IMR-90 (cell line): ENCODE measurements at regions not wholly inside any gene's neighbourhood (a gene's known extent, or its start where the extent isn't known, plus 50 kb on each side); places are given as distances from the start of the nearest gene placed in this dataset.

Source experiments
- ATAC-seq: fragments of 200-7000 bp; cut with Tn5 transposase; 2 replicates; pipeline ENCODE4 v1.9.1; 2020; ENCODE audit warnings: low read depth, mild to moderate bottlenecking, moderate library complexity
- BruUV-seq: library from RNA; stranded (reverse); fragments of 400-500 nt; replicated peaks from 2 replicates; lab custom pipeline; 2021; lab: Mats Ljungman, UMichigan
- CTCF ChIA-PET: fragments of 300-600 bp; formaldehyde crosslinking; extraction: SDS; loops from one replicate; lab custom pipeline; 2021; ENCODE audit warnings: antibody characterized with exemption; lab: Yijun Ruan, JAX
- POLR2A ChIA-PET: fragments of 300-600 bp; sonication (Branson Sonifier 250); formaldehyde crosslinking; loops from one replicate; lab custom pipeline; 2022; ENCODE audit warnings: antibody characterized with exemption; ENCODE audit not compliant: unreplicated experiment; lab: Charles Lee
- DNase-seq: peaks from one replicate; pipeline ENCODE4 v3.0.0; 2013
- H2AFZ ChIP-seq: replicated peaks from 2 replicates; pipeline ENCODE3; 2013; ENCODE audit warnings: low read length, mild to moderate bottlenecking; ENCODE audit not compliant: poor library complexity
- H2AK5ac ChIP-seq: 2 replicates; pipeline ENCODE4 v1.6.1; 2013; ENCODE audit warnings: low read depth, low read length, inconsistent platforms
- H2AK9ac ChIP-seq: replicated peaks from 2 replicates; pipeline ENCODE3; 2013; ENCODE audit warnings: mild to moderate bottlenecking, low read depth, low read length, moderate library complexity; ENCODE audit not compliant: poor library complexity
- H2BK120ac ChIP-seq: 2 replicates; pipeline ENCODE4 v1.6.1; 2013; ENCODE audit warnings: low read depth, low read length, inconsistent platforms
- H2BK15ac ChIP-seq: 3 replicates; pipeline ENCODE4 v1.6.1; 2013; ENCODE audit warnings: low read depth, low read length, inconsistent platforms
- H2BK20ac ChIP-seq: 2 replicates; pipeline ENCODE4 v1.6.1; 2013; ENCODE audit warnings: low read depth, mild to moderate bottlenecking, inconsistent platforms, low read length, moderate library complexity
- H2BK5ac ChIP-seq: 2 replicates; pipeline ENCODE4 v1.6.1; 2013; ENCODE audit warnings: mild to moderate bottlenecking, low read depth, low read length, inconsistent platforms; ENCODE audit not compliant: poor library complexity, severe bottlenecking
- H3K14ac ChIP-seq: replicated peaks from 2 replicates; pipeline ENCODE4 v1.6.1; 2013; ENCODE audit warnings: low read depth, low read length, inconsistent platforms
- H3K18ac ChIP-seq: 2 replicates; pipeline ENCODE4 v1.6.1; 2013; ENCODE audit warnings: low read depth, low read length, control low read depth
- H3K23ac ChIP-seq: 2 replicates; pipeline ENCODE4 v1.6.1; 2013; ENCODE audit warnings: low read depth, low read length, inconsistent platforms
- H3K27ac ChIP-seq: 2 replicates; pipeline ENCODE4 v1.5.1; 2013; ENCODE audit warnings: mild to moderate bottlenecking, control low read depth, low read length; ENCODE audit not compliant: insufficient read depth
- H3K27me3 ChIP-seq: 2 replicates; pipeline ENCODE4 v1.6.1; 2013; ENCODE audit warnings: low read length; ENCODE audit not compliant: control insufficient read depth, insufficient read depth
- H3K36me3 ChIP-seq: 2 replicates; pipeline ENCODE4 v1.6.1; 2013; ENCODE audit warnings: low read length, mixed read lengths; ENCODE audit not compliant: control insufficient read depth, insufficient read depth
- H3K4ac ChIP-seq: 2 replicates; pipeline ENCODE4 v1.6.1; 2013; ENCODE audit warnings: low read depth, low read length, inconsistent platforms
- H3K4me1 ChIP-seq: 2 replicates; pipeline ENCODE4 v1.6.1; 2013; ENCODE audit warnings: low read length, mixed read lengths; ENCODE audit not compliant: control insufficient read depth, insufficient read depth
- H3K4me2 ChIP-seq: 2 replicates; pipeline ENCODE4 v1.6.1; 2013; ENCODE audit warnings: low read depth, mild to moderate bottlenecking, control low read depth, low read length, moderate library complexity
- H3K4me3 ChIP-seq: 2 replicates; pipeline ENCODE4 v1.5.1; 2013; ENCODE audit warnings: low read depth, mild to moderate bottlenecking, control low read depth, low read length, moderate library complexity; ENCODE audit not compliant: insufficient read depth
- H3K56ac ChIP-seq: 2 replicates; pipeline ENCODE4 v1.6.1; 2013; ENCODE audit warnings: low read length, inconsistent platforms; ENCODE audit not compliant: insufficient read depth; ENCODE audit errors: extremely low read depth
- H3K79me1 ChIP-seq, 2 experiments: 2 replicates each; pipeline ENCODE4 v1.6.1; 2013; ENCODE audit warnings: low read length in 2 of 2, inconsistent platforms in 1 of 2, low read depth in 1 of 2
- H3K9ac ChIP-seq: 2 replicates; pipeline ENCODE4 v1.6.1; 2013; ENCODE audit warnings: low read depth, low read length, control low read depth
- H3K9me1 ChIP-seq: 2 replicates; pipeline ENCODE4 v1.6.1; 2013; ENCODE audit warnings: low read length, inconsistent platforms; ENCODE audit not compliant: insufficient read depth
- H3K9me3 ChIP-seq: 2 replicates; pipeline ENCODE4 v1.6.1; 2013; ENCODE audit warnings: low read length; ENCODE audit not compliant: control insufficient read depth, insufficient read depth
- H4K20me1 ChIP-seq: 2 replicates; pipeline ENCODE4 v1.6.1; 2013; ENCODE audit warnings: low read length, inconsistent platforms; ENCODE audit not compliant: insufficient read depth
- H4K5ac ChIP-seq: 2 replicates; pipeline ENCODE4 v1.6.1; 2013; ENCODE audit warnings: mild to moderate bottlenecking, low read depth, low read length, control low read depth
- H4K8ac ChIP-seq, 2 experiments: 2 replicates each; pipeline ENCODE4 v1.6.1; 2013; ENCODE audit warnings: low read depth in 2 of 2, low read length in 2 of 2, control low read depth in 1 of 2, inconsistent platforms in 1 of 2
- H4K91ac ChIP-seq: 2 replicates; pipeline ENCODE4 v1.6.1; 2013; ENCODE audit warnings: low read depth, low read length, inconsistent platforms; ENCODE audit not compliant: insufficient read depth
- BHLHE40 ChIP-seq: fragments of 150-350 bp; IDR thresholded peaks from 2 replicates; pipeline ENCODE4 v1.6.1; 2016; ENCODE audit warnings: mild to moderate bottlenecking, low read depth, low read length
- CEBPB ChIP-seq: IDR thresholded peaks from 2 replicates; pipeline ENCODE4 v1.6.1; 2012; ENCODE audit warnings: low read depth, low read length, improper control_type of control experiment
- CHD1 ChIP-seq: IDR thresholded peaks from 2 replicates; pipeline ENCODE4 v1.6.1; 2012; ENCODE audit warnings: low read depth, low read length, improper control_type of control experiment
- MAFK ChIP-seq: IDR thresholded peaks from 2 replicates; pipeline ENCODE4 v1.6.1; 2012; ENCODE audit warnings: low read depth, low read length, improper control_type of control experiment
- MXI1 ChIP-seq: IDR thresholded peaks from 2 replicates; pipeline ENCODE4 v1.6.1; 2012; ENCODE audit warnings: low read depth, mild to moderate bottlenecking, low read length, moderate library complexity, borderline replicate concordance
- RCOR1 ChIP-seq: IDR thresholded peaks from 2 replicates; pipeline ENCODE4 v1.6.1; 2012; ENCODE audit warnings: mild to moderate bottlenecking, low read length, improper control_type of control experiment; ENCODE audit not compliant: insufficient replicate concordance
- RFX5 ChIP-seq: IDR thresholded peaks from 2 replicates; pipeline ENCODE4 v1.8.0; 2012; ENCODE audit warnings: low read depth, mild to moderate bottlenecking, low read length, moderate library complexity
- dilution Hi-C: fragments of 300-500 bp; cut with HindIII; formaldehyde crosslinking; loops from one replicate; pipeline ENCODE4 v1.14.3; 2018; ENCODE audit warnings: low sequenced_read_pairs; ENCODE audit not compliant: unreplicated experiment
- in situ Hi-C: fragments of 300-500 bp; cut with MboI; formaldehyde crosslinking; loops from 3 replicates; pipeline ENCODE4 v1.14.3; 2019; ENCODE audit warnings: low sequenced_read_pairs, inconsistent platforms, mixed read lengths
- intact Hi-C: fragments of 100-400 bp; cut with micrococcal nuclease; formaldehyde crosslinking; loops from 2 replicates; pipeline ENCODE4 v1.10.0; 2022
- TF ChIP-seq, protein P1 (sequence below): fragments of 150-350 bp; IDR thresholded peaks from 2 replicates; pipeline ENCODE4 v1.6.1; 2016; ENCODE audit warnings: low read depth, mild to moderate bottlenecking, low read length, moderate library complexity, borderline replicate concordance
- TF ChIP-seq, protein P2 (sequence below): conservative IDR thresholded peaks from 2 replicates; pipeline ENCODE4 v1.5.1; 2012; ENCODE audit warnings: mild to moderate bottlenecking, low read depth, low read length, improper control_type of control experiment

DNA sequence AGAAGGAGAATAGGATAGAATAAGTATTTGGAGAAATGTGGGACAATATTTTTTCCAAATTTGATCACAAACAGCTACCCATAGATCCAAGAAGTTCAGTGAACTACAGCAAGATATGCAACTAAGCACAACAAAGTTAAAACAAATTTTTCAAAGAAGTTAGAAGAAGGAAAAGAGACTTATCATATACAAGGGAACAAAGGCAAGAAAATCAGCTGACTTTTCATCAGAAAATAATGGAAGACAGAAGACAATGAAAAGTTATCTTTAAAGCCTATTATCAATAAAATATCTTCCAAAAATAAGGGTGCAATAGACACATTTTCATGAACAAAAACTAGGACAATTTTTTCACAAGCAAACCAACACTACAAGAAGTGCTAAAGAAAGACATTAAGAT is 202.8 kb upstream of the FN1 start:
- Histone ChIP-seq H3K36me3 (no peaks in the 10 kb centered on the region), H3K9me3 (peaks cover 5% of the 10 kb centered on the region; the same call in 1 of the 2 replicates), H3K4me1 (peaks cover 2% of the 10 kb centered on the region; the same call in 1 of the 2 replicates), H4K20me1 (no peaks in the 10 kb centered on the region), H3K14ac (no peak overlapping the region), H3K18ac (no peak overlapping the region), H4K5ac (no peak overlapping the region), H3K27me3 (no peaks in the 10 kb centered on the region), H2BK15ac (no peak overlapping the region), H2BK5ac (no peak overlapping the region), H3K4ac (no peak overlapping the region), H2BK120ac (no peak overlapping the region), H2AK5ac (no peak overlapping the region), H3K56ac (no peak overlapping the region), H2AK9ac (no peak overlapping the region), H3K9ac (no peak overlapping the region), H3K4me2 (no peak overlapping the region), H3K79me1 (no peaks in the 10 kb centered on the region), H3K27ac (no peak overlapping the region), H3K9me1 (no peaks in the 10 kb centered on the region), H2AFZ (no peak overlapping the region), H4K91ac (no peak overlapping the region), H4K8ac (no peak overlapping the region), H3K4me3 (no peak overlapping the region), H3K23ac (no peak overlapping the region), H2BK20ac (no peak overlapping the region)
- ATAC-seq (no peak), DNase-seq (no peak)
- ChIA-PET POLR2A (no interaction called here), CTCF (no interaction called here)
- TF ChIP-seq, protein P1, sequence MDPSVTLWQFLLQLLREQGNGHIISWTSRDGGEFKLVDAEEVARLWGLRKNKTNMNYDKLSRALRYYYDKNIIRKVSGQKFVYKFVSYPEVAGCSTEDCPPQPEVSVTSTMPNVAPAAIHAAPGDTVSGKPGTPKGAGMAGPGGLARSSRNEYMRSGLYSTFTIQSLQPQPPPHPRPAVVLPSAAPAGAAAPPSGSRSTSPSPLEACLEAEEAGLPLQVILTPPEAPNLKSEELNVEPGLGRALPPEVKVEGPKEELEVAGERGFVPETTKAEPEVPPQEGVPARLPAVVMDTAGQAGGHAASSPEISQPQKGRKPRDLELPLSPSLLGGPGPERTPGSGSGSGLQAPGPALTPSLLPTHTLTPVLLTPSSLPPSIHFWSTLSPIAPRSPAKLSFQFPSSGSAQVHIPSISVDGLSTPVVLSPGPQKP, result no peak
- no peak for TF ChIP-seq RCOR1
- TF ChIP-seq BHLHE40, result no peak
- TF ChIP-seq, protein P2, sequence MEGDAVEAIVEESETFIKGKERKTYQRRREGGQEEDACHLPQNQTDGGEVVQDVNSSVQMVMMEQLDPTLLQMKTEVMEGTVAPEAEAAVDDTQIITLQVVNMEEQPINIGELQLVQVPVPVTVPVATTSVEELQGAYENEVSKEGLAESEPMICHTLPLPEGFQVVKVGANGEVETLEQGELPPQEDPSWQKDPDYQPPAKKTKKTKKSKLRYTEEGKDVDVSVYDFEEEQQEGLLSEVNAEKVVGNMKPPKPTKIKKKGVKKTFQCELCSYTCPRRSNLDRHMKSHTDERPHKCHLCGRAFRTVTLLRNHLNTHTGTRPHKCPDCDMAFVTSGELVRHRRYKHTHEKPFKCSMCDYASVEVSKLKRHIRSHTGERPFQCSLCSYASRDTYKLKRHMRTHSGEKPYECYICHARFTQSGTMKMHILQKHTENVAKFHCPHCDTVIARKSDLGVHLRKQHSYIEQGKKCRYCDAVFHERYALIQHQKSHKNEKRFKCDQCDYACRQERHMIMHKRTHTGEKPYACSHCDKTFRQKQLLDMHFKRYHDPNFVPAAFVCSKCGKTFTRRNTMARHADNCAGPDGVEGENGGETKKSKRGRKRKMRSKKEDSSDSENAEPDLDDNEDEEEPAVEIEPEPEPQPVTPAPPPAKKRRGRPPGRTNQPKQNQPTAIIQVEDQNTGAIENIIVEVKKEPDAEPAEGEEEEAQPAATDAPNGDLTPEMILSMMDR, result no peak
- no peak for TF ChIP-seq CEBPB
- TF ChIP-seq CHD1, result no peak
- no peak for TF ChIP-seq MXI1
- TF ChIP-seq MAFK, result no peak
- no peak for TF ChIP-seq RFX5
- dilution Hi-C loops, result no loop called here
- intact Hi-C loops, result no loop called here
- BruUV-seq, result no TSS peak
- in situ Hi-C loops, result no loop called here
